ENCODE measurements at regions not wholly inside any gene's neighbourhood (a gene's known extent, or its start where the extent isn't known, plus 50 kb on each side); places are given as distances from the start of the nearest gene placed in this dataset.

GRCh38 chr10:93177511-93177910 is 103.8 kb downstream of the CYP26A1 start:
- ChIA-PET CTCF (no interaction called here), POLR2A (no interaction called here), RAD21 (ENCODE audit: low non-redundant PET in 1 of 2, low total read pairs in 2 of 2, uncharacterized antibody in 2 of 2, unreplicated experiment in 2 of 2) (no interaction called here)
- no peak overlapping the region for H3K27ac ChIP-seq (ENCODE audit: low read depth, low read length)
- no peak overlapping the region for H3K9ac ChIP-seq (ENCODE audit: low read length)
- no peaks in the 10 kb centered on the region for H3K9me2 ChIP-seq (ENCODE audit: insufficient read depth)
- no peak for TF ChIP-seq CTCF (IDR thresholded peaks at IDR 0.05 in 2 of 3, conservative IDR thresholded peaks at IDR 0.05 in 1 of 3; ENCODE audit: borderline replicate concordance in 1 of 3, insufficient read depth in 1 of 3, low read depth in 2 of 3, low read length in 2 of 3)
- ATAC-seq, result no peak
- no peak overlapping the region for H3K4me3 ChIP-seq (replicated peaks in 1 of 2; ENCODE audit: low read depth in 1 of 2, low read length in 2 of 2)
- no peaks in the 10 kb centered on the region for H4K20me1 ChIP-seq (ENCODE audit: insufficient read depth)
- no peaks in the 10 kb centered on the region for H3K27me3 ChIP-seq (ENCODE audit: insufficient read depth, low read length)
- H3K9me3 ChIP-seq (ENCODE audit: control insufficient read depth in 1 of 2, insufficient read depth in 1 of 2, low read depth in 1 of 2, low read length in 2 of 2), result no peaks in the 10 kb centered on the region
- BruUV-seq (replicated peaks), result no TSS peak
- H3K4me1 ChIP-seq (ENCODE audit: control insufficient read depth in 1 of 2, insufficient read depth in 2 of 2, low read length in 2 of 2), result no peaks in the 10 kb centered on the region
- no peaks in the 10 kb centered on the region for H3K36me3 ChIP-seq (ENCODE audit: control insufficient read depth in 1 of 2, insufficient read depth in 2 of 2, low read length in 2 of 2)
- no peaks in the 10 kb centered on the region for H3K79me2 ChIP-seq (ENCODE audit: insufficient read depth, low read length)
- DNase-seq (ENCODE audit: low read depth, low spot score), result no peak
- H2AFZ ChIP-seq (ENCODE audit: low read depth, low read length, poor library complexity, severe bottlenecking), result no peak overlapping the region
- intact Hi-C loops (cut with micrococcal nuclease), result no loop called here
- no peak overlapping the region for H3K4me2 ChIP-seq (ENCODE audit: low read length)

- no peak overlapping the region for H3K9ac ChIP-seq (ENCODE audit: low read length)
- no peak for ATAC-seq
- H3K36me3 ChIP-seq (ENCODE audit: control insufficient read depth in 1 of 2, insufficient read depth in 2 of 2, low read length in 2 of 2), result no peaks in the 10 kb centered on the region
- H3K79me2 ChIP-seq (ENCODE audit: insufficient read depth, low read length), result no peaks in the 10 kb centered on the region
- no peak for DNase-seq (ENCODE audit: low read depth, low spot score)
- H3K9me3 ChIP-seq (ENCODE audit: control insufficient read depth in 1 of 2, insufficient read depth in 1 of 2, low read depth in 1 of 2, low read length in 2 of 2), result no peaks in the 10 kb centered on the region
- H3K27me3 ChIP-seq (ENCODE audit: insufficient read depth, low read length), result no peaks in the 10 kb centered on the region
- no peaks in the 10 kb centered on the region for H3K4me1 ChIP-seq (ENCODE audit: control insufficient read depth in 1 of 2, insufficient read depth in 2 of 2, low read length in 2 of 2)
- H3K4me2 ChIP-seq (ENCODE audit: low read length), result no peak overlapping the region
- no peak overlapping the region for H2AFZ ChIP-seq (ENCODE audit: low read depth, low read length, poor library complexity, severe bottlenecking)
- BruUV-seq (replicated peaks), result no TSS peak
- intact Hi-C loops (cut with micrococcal nuclease), result no loop called here
- POLR2A ChIA-PET, result no interaction called here
- no peak overlapping the region for H3K4me3 ChIP-seq (replicated peaks in 1 of 2; ENCODE audit: low read depth in 1 of 2, low read length in 2 of 2)
- no peak overlapping the region for H3K27ac ChIP-seq (ENCODE audit: low read depth, low read length)
- CTCF ChIA-PET, result no interaction called here
- RAD21 ChIA-PET (ENCODE audit: low non-redundant PET in 1 of 2, low total read pairs in 2 of 2, uncharacterized antibody in 2 of 2, unreplicated experiment in 2 of 2), result no interaction called here
- H4K20me1 ChIP-seq (ENCODE audit: insufficient read depth), result no peaks in the 10 kb centered on the region
- no peaks in the 10 kb centered on the region for H3K9me2 ChIP-seq (ENCODE audit: insufficient read depth)
- no peak for TF ChIP-seq CBX3 (IDR thresholded peaks at IDR 0.05; ENCODE audit: low read depth)
- TF ChIP-seq SIN3A (IDR thresholded peaks at IDR 0.05; ENCODE audit: low read depth), result no peak
- no peak for TF ChIP-seq YY1 (IDR thresholded peaks at IDR 0.05; ENCODE audit: extremely low read depth, insufficient replicate concordance, low read depth, low read length)
- TF ChIP-seq CEBPB (IDR thresholded peaks at IDR 0.05; ENCODE audit: low read depth), result no peak
- TF ChIP-seq SP1 (IDR thresholded peaks at IDR 0.05; ENCODE audit: low read depth), result no peak
- no peak for TF ChIP-seq CTCF (IDR thresholded peaks at IDR 0.05 in 2 of 3, conservative IDR thresholded peaks at IDR 0.05 in 1 of 3; ENCODE audit: borderline replicate concordance in 1 of 3, insufficient read depth in 1 of 3, low read depth in 2 of 3, low read length in 2 of 3)
- no peak for TF ChIP-seq ELF1 (IDR thresholded peaks at IDR 0.05; ENCODE audit: borderline replicate concordance, low read depth)
- no peak for TF ChIP-seq EGR1 (IDR thresholded peaks at IDR 0.05; ENCODE audit: low read depth)
- no peak for TF ChIP-seq POLR2AphosphoS5 (IDR thresholded peaks at IDR 0.05; ENCODE audit: low read depth, low read length)
- TF ChIP-seq ATF3 (IDR thresholded peaks at IDR 0.05), result no peak
- no peak for TF ChIP-seq TCF7L2 (IDR thresholded peaks at IDR 0.05; ENCODE audit: borderline replicate concordance, extremely low read depth, insufficient read depth, insufficient read length)
- TF ChIP-seq ZBTB33 (IDR thresholded peaks at IDR 0.05; ENCODE audit: extremely low read depth, insufficient replicate concordance, low read length), result no peak
- no peak for TF ChIP-seq RAD21 (IDR thresholded peaks at IDR 0.05; ENCODE audit: low read depth)
- no peak for TF ChIP-seq EZH2 (IDR thresholded peaks at IDR 0.05)
- no peak for TF ChIP-seq JUND (IDR thresholded peaks at IDR 0.05)
Measured at GRCh38 chr10:93178226-93178625, 104.5 kb downstream of the CYP26A1 start.

Measured in HCT116 (cell line).